HepG2 (cell line): ENCODE measurements at regions not wholly inside any gene's neighbourhood (a gene's known extent, or its start where the extent isn't known, plus 50 kb on each side); places are given as distances from the start of the nearest gene placed in this dataset.

ENCODE experiments used
- ATAC-seq: fragments of 200-7000 bp; cut with Tn5 transposase; 3 replicates; pipeline ENCODE4 v1.9.1; 2020; ENCODE audit warnings: mild to moderate bottlenecking, moderate library complexity
- BruUV-seq: library from RNA; stranded (reverse); fragments of 400-500 nt; replicated peaks from 2 replicates; lab custom pipeline; 2021; lab: Mats Ljungman, UMichigan
- CTCF ChIA-PET: fragments of 300-600 bp; formaldehyde crosslinking; extraction: SDS; loops from one replicate; lab custom pipeline; 2021; ENCODE audit warnings: low total read pairs, inconsistent platforms, low intra/inter-chr PET ratio; lab: Yijun Ruan, JAX
- POLR2A ChIA-PET: fragments of 350-600 bp; sonication (Branson Sonifier 250); formaldehyde crosslinking; loops from one replicate; lab custom pipeline; 2020; ENCODE audit warnings: antibody characterized with exemption, inconsistent platforms; lab: Yijun Ruan, JAX
- DNase-seq: peaks from one replicate; pipeline ENCODE4 v3.0.0-alpha.2; 2015; ENCODE audit warnings: low spot score
- FAIRE-seq: peaks from 3 replicates; lab custom pipeline; 2011; peaks lifted over from hg19 to GRCh38; lab: Jason Lieb, UNC
- H2AFZ ChIP-seq: one replicate; pipeline ENCODE4 v1.6.1; 2011; ENCODE audit warnings: low read length, inconsistent platforms
- H3K27ac ChIP-seq: fragments of 300-600 bp; 3 replicates; pipeline ENCODE4 v1.8.0; 2011; ENCODE audit warnings: mixed run types, mild to moderate bottlenecking, mixed read lengths, low read length, inconsistent platforms; ENCODE audit not compliant: insufficient read depth; ENCODE audit errors: extremely low read length
- H3K27me3 ChIP-seq, 2 experiments: fragments of 200-600 bp in 1 of 2; 2 replicates in 1 of 2; 3 replicates in 1 of 2; pipeline versions ENCODE4 v1.6.0 to v1.8.0; 2011; ENCODE audit warnings: low read length in 2 of 2, mild to moderate bottlenecking in 2 of 2, moderate library complexity in 2 of 2, inconsistent platforms in 1 of 2; ENCODE audit not compliant: insufficient read depth in 2 of 2, control insufficient read depth in 1 of 2
- H3K36me3 ChIP-seq, 2 experiments: fragments of 200-600 bp in 1 of 2; replicated peaks in 1 of 2; 2 replicates in 1 of 2; 3 replicates in 1 of 2; pipeline versions ENCODE4 v1.5.1 to v1.8.0; 2011; ENCODE audit warnings: low read length in 2 of 2, inconsistent platforms in 1 of 2; ENCODE audit not compliant: insufficient read depth in 2 of 2, control insufficient read depth in 1 of 2
- H3K4me1 ChIP-seq: 2 replicates; pipeline ENCODE4 v1.5.1; 2012; ENCODE audit warnings: low read length, inconsistent platforms; ENCODE audit not compliant: insufficient read depth
- H3K4me2 ChIP-seq: 2 replicates; pipeline ENCODE4 v1.6.0; 2011; ENCODE audit warnings: low read depth, low read length, inconsistent platforms
- H3K4me3 ChIP-seq, 3 experiments: fragments of 200-600 bp in 1 of 3; sonication (generic), shearing (Covaris generic) in 1 of 3; replicated peaks in 1 of 3; 2 replicates each; pipeline ENCODE4 v1.5.1; 2011 to 2016; ENCODE audit warnings: low read length in 3 of 3, inconsistent platforms in 2 of 3, low read depth in 2 of 3, mild to moderate bottlenecking in 2 of 3, control low read depth in 1 of 3, mixed read lengths in 1 of 3; ENCODE audit not compliant: insufficient read depth in 1 of 3
- H3K79me2 ChIP-seq: one replicate; pipeline ENCODE4 v1.6.1; 2011; ENCODE audit warnings: low read length, inconsistent platforms; ENCODE audit not compliant: insufficient read depth
- H3K9ac ChIP-seq: 2 replicates; pipeline ENCODE4 v1.6.0; 2011; ENCODE audit warnings: mild to moderate bottlenecking, low read depth, low read length, inconsistent platforms; ENCODE audit not compliant: insufficient read depth
- H3K9me3 ChIP-seq: 2 replicates; pipeline ENCODE4 v1.5.1; 2012; ENCODE audit warnings: mild to moderate bottlenecking, low read length
- H4K20me1 ChIP-seq: 2 replicates; pipeline ENCODE4 v1.6.0; 2011; ENCODE audit warnings: inconsistent platforms, mild to moderate bottlenecking, low read length, moderate library complexity; ENCODE audit not compliant: insufficient read depth
- CREB1 ChIP-seq, 2 experiments: fragments of 450-650 bp in 1 of 2; IDR thresholded peaks; 2 replicates each; pipeline ENCODE4 v1.6.1; 2016 to 2017; ENCODE audit warnings: control low read depth in 1 of 2, mild to moderate bottlenecking in 1 of 2, missing compliant biosample characterization in 1 of 2, missing genetic modification characterization in 1 of 2
- KMT2B ChIP-seq: IDR thresholded peaks from 2 replicates; pipeline ENCODE4 v1.6.1; 2016; ENCODE audit warnings: missing genetic modification reagents, missing compliant biosample characterization
- TAF1 ChIP-seq: sonication (generic); formaldehyde crosslinking; IDR thresholded peaks from 2 replicates; pipeline ENCODE4 v1.4.0; 2020; ENCODE audit warnings: missing genetic modification reagents
- ZNF44 ChIP-seq: sonication (generic); formaldehyde crosslinking; IDR thresholded peaks from 2 replicates; pipeline ENCODE4 v1.5.1; 2020; ENCODE audit warnings: mild to moderate bottlenecking, missing genetic modification reagents
- ZNF781 ChIP-seq: sonication (generic); formaldehyde crosslinking; IDR thresholded peaks from 2 replicates; pipeline ENCODE4 v1.5.1; 2020; ENCODE audit warnings: borderline replicate concordance, mild to moderate bottlenecking, missing genetic modification reagents; ENCODE audit errors: not compliant biosample characterization
- ZSCAN31 ChIP-seq: sonication (generic); formaldehyde crosslinking; IDR thresholded peaks from 2 replicates; pipeline ENCODE4 v1.5.0; 2020; ENCODE audit warnings: low read depth, mild to moderate bottlenecking, missing genetic modification reagents
- WGBS: methylation state at CpG from one replicate; pipeline ENCODE4 v1.1.6; 2017; ENCODE audit warnings: low lambda C conversion rate; 5-methylcytosine and 5-hydroxymethylcytosine counted together
- in situ Hi-C: cut with HindIII; loops from 2 replicates; pipeline ENCODE4 v1.10.0; 2017; ENCODE audit warnings: low pct_unique_long_range_greater_than_20kb; ENCODE audit not compliant: extremely low pct_ligation_motif_present
- intact Hi-C: fragments of 100-400 bp; cut with micrococcal nuclease; formaldehyde crosslinking; loops from one replicate; pipeline ENCODE4 v1.10.0; 2022; ENCODE audit not compliant: unreplicated experiment
- TF ChIP-seq, protein P1 (sequence below), 2 experiments: fragments of 450-650 bp in 1 of 2; sonication (generic) in 1 of 2; formaldehyde crosslinking in 1 of 2; IDR thresholded peaks; 2 replicates each; pipeline versions ENCODE4 v1.6.1 to v1.8.0; 2016 to 2022; ENCODE audit warnings: antibody characterized with exemption in 1 of 2, mild to moderate bottlenecking in 1 of 2, missing genetic modification reagents in 1 of 2
- TF ChIP-seq, protein P2 (sequence below): sonication (generic); formaldehyde crosslinking; conservative IDR thresholded peaks from 2 replicates; pipeline ENCODE4 v1.4.0; 2020; ENCODE audit warnings: missing genetic modification reagents

- TF ChIP-seq, protein P1, sequence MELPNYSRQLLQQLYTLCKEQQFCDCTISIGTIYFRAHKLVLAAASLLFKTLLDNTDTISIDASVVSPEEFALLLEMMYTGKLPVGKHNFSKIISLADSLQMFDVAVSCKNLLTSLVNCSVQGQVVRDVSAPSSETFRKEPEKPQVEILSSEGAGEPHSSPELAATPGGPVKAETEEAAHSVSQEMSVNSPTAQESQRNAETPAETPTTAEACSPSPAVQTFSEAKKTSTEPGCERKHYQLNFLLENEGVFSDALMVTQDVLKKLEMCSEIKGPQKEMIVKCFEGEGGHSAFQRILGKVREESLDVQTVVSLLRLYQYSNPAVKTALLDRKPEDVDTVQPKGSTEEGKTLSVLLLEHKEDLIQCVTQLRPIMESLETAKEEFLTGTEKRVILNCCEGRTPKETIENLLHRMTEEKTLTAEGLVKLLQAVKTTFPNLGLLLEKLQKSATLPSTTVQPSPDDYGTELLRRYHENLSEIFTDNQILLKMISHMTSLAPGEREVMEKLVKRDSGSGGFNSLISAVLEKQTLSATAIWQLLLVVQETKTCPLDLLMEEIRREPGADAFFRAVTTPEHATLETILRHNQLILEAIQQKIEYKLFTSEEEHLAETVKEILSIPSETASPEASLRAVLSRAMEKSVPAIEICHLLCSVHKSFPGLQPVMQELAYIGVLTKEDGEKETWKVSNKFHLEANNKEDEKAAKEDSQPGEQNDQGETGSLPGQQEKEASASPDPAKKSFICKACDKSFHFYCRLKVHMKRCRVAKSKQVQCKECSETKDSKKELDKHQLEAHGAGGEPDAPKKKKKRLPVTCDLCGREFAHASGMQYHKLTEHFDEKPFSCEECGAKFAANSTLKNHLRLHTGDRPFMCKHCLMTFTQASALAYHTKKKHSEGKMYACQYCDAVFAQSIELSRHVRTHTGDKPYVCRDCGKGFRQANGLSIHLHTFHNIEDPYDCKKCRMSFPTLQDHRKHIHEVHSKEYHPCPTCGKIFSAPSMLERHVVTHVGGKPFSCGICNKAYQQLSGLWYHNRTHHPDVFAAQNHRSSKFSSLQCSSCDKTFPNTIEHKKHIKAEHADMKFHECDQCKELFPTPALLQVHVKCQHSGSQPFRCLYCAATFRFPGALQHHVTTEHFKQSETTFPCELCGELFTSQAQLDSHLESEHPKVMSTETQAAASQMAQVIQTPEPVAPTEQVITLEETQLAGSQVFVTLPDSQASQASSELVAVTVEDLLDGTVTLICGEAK (IDR thresholded peaks at IDR 0.05), result no peak
- TF ChIP-seq, protein P1 (CRISPR knock-in tag; IDR thresholded peaks at IDR 0.05), result no peak
These were observed 182.7 kb downstream of the NUF2 start (continued) for GRCh38 chr1:163504331-163504978.

GRCh38 chr1:163509114-163509513 lies 187.4 kb downstream of the NUF2 start:
- intact Hi-C loops (no loop called here), in situ Hi-C loops (no loop called here)
- Histone ChIP-seq H3K36me3 (no peaks in the 10 kb centered on the region), H3K27me3 (no peaks in the 10 kb centered on the region)
- no TSS peak for BruUV-seq
- TF ChIP-seq, protein P2, sequence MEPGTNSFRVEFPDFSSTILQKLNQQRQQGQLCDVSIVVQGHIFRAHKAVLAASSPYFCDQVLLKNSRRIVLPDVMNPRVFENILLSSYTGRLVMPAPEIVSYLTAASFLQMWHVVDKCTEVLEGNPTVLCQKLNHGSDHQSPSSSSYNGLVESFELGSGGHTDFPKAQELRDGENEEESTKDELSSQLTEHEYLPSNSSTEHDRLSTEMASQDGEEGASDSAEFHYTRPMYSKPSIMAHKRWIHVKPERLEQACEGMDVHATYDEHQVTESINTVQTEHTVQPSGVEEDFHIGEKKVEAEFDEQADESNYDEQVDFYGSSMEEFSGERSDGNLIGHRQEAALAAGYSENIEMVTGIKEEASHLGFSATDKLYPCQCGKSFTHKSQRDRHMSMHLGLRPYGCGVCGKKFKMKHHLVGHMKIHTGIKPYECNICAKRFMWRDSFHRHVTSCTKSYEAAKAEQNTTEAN (CRISPR knock-in tag), result no peak
- TF ChIP-seq ZSCAN31 (CRISPR knock-in tag) (no peak), ZNF781 (CRISPR knock-in tag) (no peak), CREB1 (IDR thresholded peaks at IDR 0.05) (no peak), CREB1 (CRISPR knock-in tag; IDR thresholded peaks at IDR 0.05) (no peak), ZNF44 (CRISPR knock-in tag) (no peak), TAF1 (CRISPR knock-in tag) (no peak), KMT2B (CRISPR knock-in tag) (no peak)
- TF ChIP-seq, all 625 proteins: peak for 0
- H3K79me2 ChIP-seq, result no peaks in the 10 kb centered on the region
- ATAC-seq, result no peak
- H4K20me1 ChIP-seq, result no peaks in the 10 kb centered on the region
- H3K4me3 ChIP-seq, result no peak overlapping the region
- 0% methylated on average over 2 of the region's 2 CpGs for WGBS
- ChIA-PET POLR2A (no interaction called here), CTCF (no interaction called here)
- no peak for DNase-seq
- H3K9me3 ChIP-seq, result 0 out of 2 replicates have a peak, but pooled peaks cover 17% of the 10 kb centered on the region
- no peak overlapping the region for H2AFZ ChIP-seq
- no peak overlapping the region for H3K27ac ChIP-seq
- H3K9ac ChIP-seq, result no peak overlapping the region
- no peak overlapping the region for H3K4me2 ChIP-seq
- H3K4me1 ChIP-seq, result no peaks in the 10 kb centered on the region
- FAIRE-seq, result no peak
